Epithelial cell of esophagus (primary cell): ENCODE measurements at regions not wholly inside any gene's neighbourhood (a gene's known extent, or its start where the extent isn't known, plus 50 kb on each side); places are given as distances from the start of the nearest gene placed in this dataset.
A peak's percentile ranks its signal among the peaks of the same experiment; 100 is the strongest.

ENCODE experiments used
- DNase-seq: peaks from one replicate; pipeline ENCODE4 v3.0.0; 2010; ENCODE audit warnings: low read depth
- H3K4me3 ChIP-seq: 2 replicates; pipeline ENCODE4 v1.5.1; 2011; ENCODE audit warnings: mild to moderate bottlenecking, low read length, control low read depth
- TF ChIP-seq, protein P1 (sequence below): IDR thresholded peaks from 2 replicates; pipeline ENCODE4 v1.5.1; 2011; ENCODE audit warnings: low read depth, mild to moderate bottlenecking, low read length, control low read depth, inconsistent platforms; ENCODE audit not compliant: insufficient read depth; ENCODE audit errors: missing control alignments

- DNase-seq = no peak
- TF ChIP-seq, protein P1, sequence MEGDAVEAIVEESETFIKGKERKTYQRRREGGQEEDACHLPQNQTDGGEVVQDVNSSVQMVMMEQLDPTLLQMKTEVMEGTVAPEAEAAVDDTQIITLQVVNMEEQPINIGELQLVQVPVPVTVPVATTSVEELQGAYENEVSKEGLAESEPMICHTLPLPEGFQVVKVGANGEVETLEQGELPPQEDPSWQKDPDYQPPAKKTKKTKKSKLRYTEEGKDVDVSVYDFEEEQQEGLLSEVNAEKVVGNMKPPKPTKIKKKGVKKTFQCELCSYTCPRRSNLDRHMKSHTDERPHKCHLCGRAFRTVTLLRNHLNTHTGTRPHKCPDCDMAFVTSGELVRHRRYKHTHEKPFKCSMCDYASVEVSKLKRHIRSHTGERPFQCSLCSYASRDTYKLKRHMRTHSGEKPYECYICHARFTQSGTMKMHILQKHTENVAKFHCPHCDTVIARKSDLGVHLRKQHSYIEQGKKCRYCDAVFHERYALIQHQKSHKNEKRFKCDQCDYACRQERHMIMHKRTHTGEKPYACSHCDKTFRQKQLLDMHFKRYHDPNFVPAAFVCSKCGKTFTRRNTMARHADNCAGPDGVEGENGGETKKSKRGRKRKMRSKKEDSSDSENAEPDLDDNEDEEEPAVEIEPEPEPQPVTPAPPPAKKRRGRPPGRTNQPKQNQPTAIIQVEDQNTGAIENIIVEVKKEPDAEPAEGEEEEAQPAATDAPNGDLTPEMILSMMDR = no peak
- peak overlapping the region; percentile 52 for H3K4me3 ChIP-seq
These were observed 149.1 kb upstream of the KLF4 start for GRCh38 chr9:107638521-107639310.

- TF ChIP-seq, protein P1 = no peak
- peak overlapping the region; percentile 52 for H3K4me3 ChIP-seq
- peak; percentile 74 for DNase-seq
These were observed 148.2 kb upstream of the KLF4 start for GRCh38 chr9:107637421-107638420.

DNA sequence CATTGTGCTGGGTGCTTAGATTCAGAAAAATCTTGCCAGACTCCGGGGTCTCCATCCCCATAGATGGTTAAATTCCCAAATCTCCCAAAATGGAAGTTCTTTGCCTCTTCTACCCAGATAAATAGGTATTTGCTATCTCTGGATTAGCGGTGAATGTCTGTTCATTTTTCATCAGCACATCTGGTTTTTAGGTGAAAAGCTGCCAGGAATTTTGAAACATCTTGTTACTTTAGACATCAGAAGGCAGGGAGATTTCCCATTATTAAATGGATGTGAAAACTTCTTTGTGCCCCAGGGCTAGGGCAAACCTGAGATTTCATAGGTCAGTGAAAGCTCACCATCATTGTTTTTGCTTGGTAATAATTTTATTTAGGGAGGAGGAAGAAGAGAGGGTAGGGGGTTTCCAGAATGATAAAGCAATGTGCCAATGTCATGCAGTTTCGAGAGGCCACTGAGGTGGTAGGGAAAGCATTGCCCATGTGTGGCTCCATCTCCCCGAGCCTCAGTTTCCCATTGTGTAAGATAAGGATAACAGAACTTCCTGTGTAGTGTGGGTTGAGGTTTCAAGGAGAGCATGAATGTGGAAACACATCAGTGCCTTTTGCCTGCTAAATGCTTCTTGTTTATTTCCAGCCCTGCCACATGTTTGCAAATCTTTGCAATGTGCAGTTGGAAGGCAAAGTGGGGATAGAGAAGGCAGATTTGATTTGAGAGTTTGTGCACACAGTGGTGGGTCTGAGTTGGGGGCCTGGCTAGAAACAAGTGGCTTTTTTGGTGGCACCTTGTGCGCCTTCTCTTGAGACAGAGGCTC lies 147.2 kb upstream of the KLF4 start:
- no peak for DNase-seq
- H3K4me3 ChIP-seq = no peak overlapping the region
- TF ChIP-seq, protein P1 = no peak

GRCh38 chr9:107635803-107636174 lies 146.2 kb upstream of the KLF4 start:
- TF ChIP-seq, protein P1 = no peak
- no peak for DNase-seq

DNA sequence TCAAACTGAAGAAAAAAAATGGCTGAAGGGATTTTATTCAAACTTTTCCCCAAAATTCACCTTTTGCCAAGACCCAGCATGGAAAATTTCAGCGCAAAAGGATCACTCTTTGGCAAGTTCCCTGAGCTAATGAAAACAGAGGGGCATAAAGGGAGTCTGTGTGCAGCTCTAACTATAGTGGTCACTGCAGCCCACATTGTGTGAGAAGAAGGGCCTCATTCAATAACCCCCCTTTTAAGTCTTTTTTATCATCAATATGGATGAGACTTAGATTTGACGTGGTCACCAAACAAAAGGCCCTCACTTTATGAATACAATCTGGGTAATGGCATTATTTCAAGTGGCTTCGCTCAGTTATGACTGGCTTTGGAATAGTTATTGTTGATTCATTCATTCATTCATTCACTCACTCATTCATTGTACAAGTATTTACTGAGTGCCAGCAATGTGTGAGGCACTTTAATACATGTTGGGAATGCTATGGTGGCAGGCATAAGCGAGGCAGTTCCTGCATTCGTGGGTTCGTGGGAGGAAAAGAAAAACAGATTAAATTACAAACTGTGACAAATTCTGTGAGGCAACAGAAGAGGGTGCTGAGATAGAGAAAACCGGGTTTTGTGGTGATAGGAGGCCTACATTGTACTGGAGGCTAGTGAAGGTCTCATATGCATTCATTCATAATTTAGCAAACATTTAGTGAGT lies 145.7 kb upstream of the KLF4 start:
- TF ChIP-seq, protein P1 = no peak
- no peak overlapping the region for H3K4me3 ChIP-seq
- no peak for DNase-seq

More at GRCh38 chr9:107635803-107636174, 146.2 kb upstream of the KLF4 start:
- no peak overlapping the region for H3K4me3 ChIP-seq

DNA sequence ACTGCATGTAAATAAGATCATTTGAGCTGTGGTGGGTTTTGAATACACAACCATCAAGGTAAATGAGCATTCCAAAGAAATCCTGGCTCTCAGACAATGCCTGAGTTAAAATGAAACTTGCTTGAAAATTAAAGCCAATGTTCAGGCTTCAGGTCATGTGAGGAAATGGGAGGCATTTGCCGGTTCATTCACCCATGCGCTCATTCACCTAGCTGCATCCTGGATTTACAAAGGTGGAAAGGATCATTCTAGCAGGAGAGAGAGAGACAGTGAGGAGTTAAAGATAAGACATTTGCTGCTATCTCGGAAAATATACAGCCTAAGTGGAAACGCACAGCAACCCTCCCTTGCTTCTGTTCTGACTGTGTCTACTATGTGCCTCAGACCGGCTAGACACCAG lies 143.8 kb upstream of the KLF4 start:
- TF ChIP-seq, protein P1 = no peak
- H3K4me3 ChIP-seq = no peak overlapping the region
- no peak for DNase-seq
